22Rv1 (cell line): ENCODE measurements at regions not wholly inside any gene's neighbourhood (a gene's known extent, or its start where the extent isn't known, plus 50 kb on each side); places are given as distances from the start of the nearest gene placed in this dataset.

Experiments used
- H3K27ac ChIP-seq: fragments of 450-650 bp; 2 replicates; pipeline ENCODE4 v1.5.1; 2017
- ZFX ChIP-seq: fragments of 450-650 bp; IDR thresholded peaks from 2 replicates; pipeline ENCODE4 v1.6.1; 2017; ENCODE audit warnings: antibody characterized with exemption, borderline replicate concordance
- TF ChIP-seq, protein P1 (sequence below): fragments of 450-650 bp; IDR thresholded peaks from 2 replicates; pipeline ENCODE4 v1.5.1; 2017; ENCODE audit warnings: mild to moderate bottlenecking

DNA sequence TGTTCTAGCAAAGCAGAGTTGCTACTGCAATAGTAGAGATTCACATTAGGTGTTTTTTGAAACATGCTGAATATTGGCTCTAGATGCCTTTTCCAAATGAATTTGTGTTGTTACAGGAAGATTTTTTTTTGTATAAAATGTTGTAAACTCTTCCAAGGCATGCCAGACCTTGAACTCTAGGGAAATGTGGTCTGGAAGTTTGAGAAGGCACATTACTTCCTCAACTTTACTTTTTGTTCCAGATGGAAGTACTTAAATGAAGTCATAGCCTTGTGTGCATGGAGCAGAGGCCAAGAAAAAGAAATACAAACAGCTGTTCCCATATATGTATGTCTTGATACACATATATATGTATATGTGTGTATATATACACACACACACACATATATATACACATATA is 585.7 kb upstream of the MARCKS start:
- TF ChIP-seq, protein P1, sequence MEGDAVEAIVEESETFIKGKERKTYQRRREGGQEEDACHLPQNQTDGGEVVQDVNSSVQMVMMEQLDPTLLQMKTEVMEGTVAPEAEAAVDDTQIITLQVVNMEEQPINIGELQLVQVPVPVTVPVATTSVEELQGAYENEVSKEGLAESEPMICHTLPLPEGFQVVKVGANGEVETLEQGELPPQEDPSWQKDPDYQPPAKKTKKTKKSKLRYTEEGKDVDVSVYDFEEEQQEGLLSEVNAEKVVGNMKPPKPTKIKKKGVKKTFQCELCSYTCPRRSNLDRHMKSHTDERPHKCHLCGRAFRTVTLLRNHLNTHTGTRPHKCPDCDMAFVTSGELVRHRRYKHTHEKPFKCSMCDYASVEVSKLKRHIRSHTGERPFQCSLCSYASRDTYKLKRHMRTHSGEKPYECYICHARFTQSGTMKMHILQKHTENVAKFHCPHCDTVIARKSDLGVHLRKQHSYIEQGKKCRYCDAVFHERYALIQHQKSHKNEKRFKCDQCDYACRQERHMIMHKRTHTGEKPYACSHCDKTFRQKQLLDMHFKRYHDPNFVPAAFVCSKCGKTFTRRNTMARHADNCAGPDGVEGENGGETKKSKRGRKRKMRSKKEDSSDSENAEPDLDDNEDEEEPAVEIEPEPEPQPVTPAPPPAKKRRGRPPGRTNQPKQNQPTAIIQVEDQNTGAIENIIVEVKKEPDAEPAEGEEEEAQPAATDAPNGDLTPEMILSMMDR = no peak
- TF ChIP-seq ZFX = no peak
- no peak overlapping the region for H3K27ac ChIP-seq

DNA sequence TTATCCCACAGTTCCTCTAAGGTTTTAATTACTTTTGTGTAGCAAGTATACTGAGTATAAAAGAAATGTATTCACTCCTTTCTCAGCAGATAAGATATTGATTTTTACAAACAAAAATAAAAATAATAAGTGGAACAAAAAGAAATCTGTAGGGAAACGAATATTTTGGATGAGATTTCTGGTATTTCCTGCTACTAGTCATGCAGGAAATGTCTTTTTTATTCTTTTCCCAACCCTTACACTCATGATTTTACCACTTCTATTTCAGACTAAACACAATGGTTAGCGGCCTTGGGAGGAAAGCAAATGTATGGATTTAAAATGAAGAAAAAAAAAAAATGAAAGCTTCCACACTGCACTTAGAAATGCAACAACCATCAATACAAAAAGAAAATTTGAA is 580.5 kb upstream of the MARCKS start:
- no peak for TF ChIP-seq ZFX
- TF ChIP-seq, protein P1 = no peak
- no peak overlapping the region for H3K27ac ChIP-seq

- TF ChIP-seq, protein P1 = no peak
- TF ChIP-seq ZFX = no peak
Observed at GRCh38 chr6:113277111-113277510, 580.0 kb upstream of the MARCKS start.

GRCh38 chr6:113281014-113281413 is 576.1 kb upstream of the MARCKS start:
- no peak overlapping the region for H3K27ac ChIP-seq
- TF ChIP-seq, protein P1 = no peak
- no peak for TF ChIP-seq ZFX

More at GRCh38 chr6:113277111-113277510, 580.0 kb upstream of the MARCKS start:
- H3K27ac ChIP-seq = no peak overlapping the region

DNA sequence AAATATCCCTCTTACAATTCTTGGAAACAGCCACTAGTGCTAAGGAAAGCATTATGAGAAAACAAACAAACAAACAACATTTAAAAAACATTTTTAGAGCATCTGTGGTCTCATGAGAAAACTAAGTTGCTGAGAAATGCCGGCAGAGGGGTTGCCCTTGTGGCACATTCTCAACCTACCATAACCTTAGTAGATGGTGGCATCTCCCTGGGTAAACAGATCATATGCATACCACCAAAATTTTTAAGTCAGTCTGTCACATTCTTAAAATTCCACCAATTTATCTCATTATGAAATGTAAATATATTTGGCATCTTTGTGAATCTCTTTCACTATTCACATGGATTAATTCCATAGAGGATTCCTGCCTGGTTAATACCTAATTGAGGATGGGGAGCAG is 575.7 kb upstream of the MARCKS start:
- H3K27ac ChIP-seq = no peak overlapping the region
- TF ChIP-seq, protein P1 = no peak
- no peak for TF ChIP-seq ZFX

DNA sequence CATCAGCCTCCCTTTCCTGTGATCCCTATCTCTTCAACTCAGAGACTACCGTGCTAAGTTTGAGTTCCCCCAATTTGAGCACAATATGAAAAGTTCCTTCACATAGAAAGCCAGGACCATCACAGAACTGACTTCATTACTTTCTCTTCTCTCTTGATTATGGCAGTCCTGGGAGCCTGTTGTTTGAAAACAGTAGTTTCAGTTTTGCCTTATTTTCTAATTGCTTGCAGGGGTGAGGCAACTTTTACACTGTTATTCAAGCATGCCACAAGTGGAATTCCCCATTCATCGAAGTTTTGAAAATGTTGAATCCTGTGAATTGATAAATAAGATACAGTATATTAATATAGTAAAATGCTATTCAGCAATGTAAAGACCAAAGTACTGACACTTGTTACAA is 569.7 kb upstream of the MARCKS start:
- no peak overlapping the region for H3K27ac ChIP-seq
- TF ChIP-seq, protein P1 = no peak
- no peak for TF ChIP-seq ZFX

GRCh38 chr6:113288409-113288808 is 568.7 kb upstream of the MARCKS start:
- H3K27ac ChIP-seq = no peak overlapping the region
- TF ChIP-seq, protein P1 = no peak
- no peak for TF ChIP-seq ZFX
